ENCODE measurements at regions not wholly inside any gene's neighbourhood (a gene's known extent, or its start where the extent isn't known, plus 50 kb on each side); places are given as distances from the start of the nearest gene placed in this dataset.

DNA sequence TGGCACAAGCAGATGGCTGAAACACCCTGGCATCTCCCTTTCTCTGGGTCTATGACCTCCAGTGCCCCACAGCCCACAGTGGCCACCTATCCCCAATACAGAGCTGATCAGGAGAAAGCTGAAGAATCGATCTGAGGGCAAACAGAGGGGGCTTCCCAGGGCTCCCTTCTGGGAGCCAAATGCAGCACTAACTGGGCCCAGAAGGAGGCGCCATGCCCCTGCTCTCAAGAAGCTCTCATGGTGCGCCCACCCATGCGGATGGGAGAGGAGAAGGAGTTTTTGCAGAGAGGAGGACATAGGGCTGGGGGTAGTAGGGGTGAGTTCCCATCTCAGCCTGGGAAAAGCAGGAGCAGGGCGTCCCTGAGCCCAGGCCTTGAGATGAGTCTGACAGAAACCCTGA, 787.3 kb upstream of the RAB6C start:
- no peak for DNase-seq (ENCODE audit: low read depth in 2 of 2)
- Histone ChIP-seq H2AFZ (ENCODE audit: low read length) (no peak overlapping the region), H3K9me3 (ENCODE audit: control insufficient read depth, insufficient read depth, low read depth, low read length) (no peaks in the 10 kb centered on the region), H3K4me1 (ENCODE audit: control insufficient read depth, extremely low read depth, insufficient read depth, low read length) (no peaks in the 10 kb centered on the region), H3K27me3 (ENCODE audit: control insufficient read depth, insufficient read depth, low read length) (no peaks in the 10 kb centered on the region), H3K36me3 (ENCODE audit: control insufficient read depth, insufficient read depth, low read length) (no peaks in the 10 kb centered on the region), H3K4me3 (replicated peaks in 1 of 4; ENCODE audit: control extremely low read depth in 1 of 4, insufficient read depth in 1 of 4, low read depth in 3 of 4, low read length in 4 of 4) (no peak overlapping the region), H3K4me2 (ENCODE audit: extremely low read depth, insufficient read depth, low read length) (no peak overlapping the region), H3K27ac (ENCODE audit: insufficient read depth, low read length) (no peak overlapping the region), H3K79me2 (ENCODE audit: control insufficient read depth, insufficient read depth, low read length) (no peaks in the 10 kb centered on the region), H4K20me1 (ENCODE audit: control insufficient read depth, extremely low read depth, insufficient read depth, low read length) (no peaks in the 10 kb centered on the region), H3K9ac (ENCODE audit: insufficient read depth, low read length) (no peak overlapping the region)
- TF ChIP-seq EZH2 (IDR thresholded peaks at IDR 0.05; ENCODE audit: low read length, missing control alignments), result no peak
- TF ChIP-seq, protein P1, sequence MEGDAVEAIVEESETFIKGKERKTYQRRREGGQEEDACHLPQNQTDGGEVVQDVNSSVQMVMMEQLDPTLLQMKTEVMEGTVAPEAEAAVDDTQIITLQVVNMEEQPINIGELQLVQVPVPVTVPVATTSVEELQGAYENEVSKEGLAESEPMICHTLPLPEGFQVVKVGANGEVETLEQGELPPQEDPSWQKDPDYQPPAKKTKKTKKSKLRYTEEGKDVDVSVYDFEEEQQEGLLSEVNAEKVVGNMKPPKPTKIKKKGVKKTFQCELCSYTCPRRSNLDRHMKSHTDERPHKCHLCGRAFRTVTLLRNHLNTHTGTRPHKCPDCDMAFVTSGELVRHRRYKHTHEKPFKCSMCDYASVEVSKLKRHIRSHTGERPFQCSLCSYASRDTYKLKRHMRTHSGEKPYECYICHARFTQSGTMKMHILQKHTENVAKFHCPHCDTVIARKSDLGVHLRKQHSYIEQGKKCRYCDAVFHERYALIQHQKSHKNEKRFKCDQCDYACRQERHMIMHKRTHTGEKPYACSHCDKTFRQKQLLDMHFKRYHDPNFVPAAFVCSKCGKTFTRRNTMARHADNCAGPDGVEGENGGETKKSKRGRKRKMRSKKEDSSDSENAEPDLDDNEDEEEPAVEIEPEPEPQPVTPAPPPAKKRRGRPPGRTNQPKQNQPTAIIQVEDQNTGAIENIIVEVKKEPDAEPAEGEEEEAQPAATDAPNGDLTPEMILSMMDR (conservative IDR thresholded peaks at IDR 0.05 in 1 of 2, IDR thresholded peaks at IDR 0.05 in 1 of 2; ENCODE audit: low read depth in 1 of 2, low read length in 2 of 2), result no peak

DNA sequence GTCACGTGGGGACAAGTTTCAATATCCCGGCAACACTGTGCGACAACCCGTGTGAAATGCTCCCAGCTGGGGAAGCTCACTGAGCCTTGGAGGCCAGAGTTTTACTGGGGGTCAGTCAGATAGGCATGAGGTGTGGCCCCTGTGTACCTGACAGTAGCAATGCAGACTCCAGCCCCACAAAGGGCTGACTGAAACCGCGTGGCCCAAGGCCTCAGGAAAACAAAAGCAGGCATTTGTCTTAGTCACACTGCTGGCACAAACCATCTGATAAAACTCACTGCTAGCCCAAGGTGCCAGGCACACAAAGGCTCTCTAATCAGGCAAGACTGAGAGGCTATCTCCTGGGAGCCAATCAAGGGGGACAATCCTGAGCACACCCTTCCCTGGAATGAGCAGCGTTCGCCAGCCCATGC, 786.6 kb upstream of the RAB6C start:
- no peaks in the 10 kb centered on the region for H3K4me1 ChIP-seq (ENCODE audit: control insufficient read depth, extremely low read depth, insufficient read depth, low read length)
- H3K9me3 ChIP-seq (ENCODE audit: control insufficient read depth, insufficient read depth, low read depth, low read length), result no peaks in the 10 kb centered on the region

DNA sequence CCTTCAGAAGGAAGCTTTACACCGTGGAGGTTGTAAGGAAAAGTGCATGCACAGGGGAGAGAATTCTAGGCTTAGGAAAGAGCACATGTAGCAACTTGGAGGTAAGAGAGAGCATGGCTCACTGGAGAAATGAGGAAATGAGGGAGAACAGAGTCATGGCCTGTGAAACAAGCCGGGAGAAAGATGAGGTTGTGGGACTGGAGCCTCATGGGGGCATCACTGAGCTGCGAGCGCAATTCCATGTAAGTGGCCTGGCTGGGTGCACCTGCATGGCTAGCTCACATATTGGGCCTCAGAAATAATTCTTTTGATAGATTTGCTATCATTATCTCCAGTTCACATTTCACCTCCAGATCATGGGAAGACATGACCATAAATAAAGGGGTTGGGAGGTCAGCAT, 785.5 kb upstream of the RAB6C start:
- no peak for TF ChIP-seq EZH2 (IDR thresholded peaks at IDR 0.05; ENCODE audit: low read length, missing control alignments)
- TF ChIP-seq, protein P1 (conservative IDR thresholded peaks at IDR 0.05 in 1 of 2, IDR thresholded peaks at IDR 0.05 in 1 of 2; ENCODE audit: low read depth in 1 of 2, low read length in 2 of 2), result no peak

More for the DNA sequence above, 786.6 kb upstream of the RAB6C start:
- H3K4me3 ChIP-seq (replicated peaks in 1 of 4; ENCODE audit: control extremely low read depth in 1 of 4, insufficient read depth in 1 of 4, low read depth in 3 of 4, low read length in 4 of 4), result no peak overlapping the region
- H3K9ac ChIP-seq (ENCODE audit: insufficient read depth, low read length), result no peak overlapping the region
- no peaks in the 10 kb centered on the region for H3K27me3 ChIP-seq (ENCODE audit: control insufficient read depth, insufficient read depth, low read length)
- H3K79me2 ChIP-seq (ENCODE audit: control insufficient read depth, insufficient read depth, low read length), result no peaks in the 10 kb centered on the region
- no peak overlapping the region for H3K4me2 ChIP-seq (ENCODE audit: extremely low read depth, insufficient read depth, low read length)
- H3K27ac ChIP-seq (ENCODE audit: insufficient read depth, low read length), result no peak overlapping the region
- no peak overlapping the region for H2AFZ ChIP-seq (ENCODE audit: low read length)
- TF ChIP-seq EZH2 (IDR thresholded peaks at IDR 0.05; ENCODE audit: low read length, missing control alignments), result no peak
- TF ChIP-seq, protein P1 (conservative IDR thresholded peaks at IDR 0.05 in 1 of 2, IDR thresholded peaks at IDR 0.05 in 1 of 2; ENCODE audit: low read depth in 1 of 2, low read length in 2 of 2), result no peak
- no peaks in the 10 kb centered on the region for H3K36me3 ChIP-seq (ENCODE audit: control insufficient read depth, insufficient read depth, low read length)
- no peaks in the 10 kb centered on the region for H4K20me1 ChIP-seq (ENCODE audit: control insufficient read depth, extremely low read depth, insufficient read depth, low read length)
- no peak for DNase-seq (ENCODE audit: low read depth in 2 of 2)

More for the DNA sequence above, 785.5 kb upstream of the RAB6C start:
- Histone ChIP-seq H4K20me1 (ENCODE audit: control insufficient read depth, extremely low read depth, insufficient read depth, low read length) (no peaks in the 10 kb centered on the region), H3K27ac (ENCODE audit: insufficient read depth, low read length) (no peak overlapping the region), H3K79me2 (ENCODE audit: control insufficient read depth, insufficient read depth, low read length) (no peaks in the 10 kb centered on the region), H3K4me3 (replicated peaks in 1 of 4; ENCODE audit: control extremely low read depth in 1 of 4, insufficient read depth in 1 of 4, low read depth in 3 of 4, low read length in 4 of 4) (no peak overlapping the region), H3K9ac (ENCODE audit: insufficient read depth, low read length) (no peak overlapping the region), H2AFZ (ENCODE audit: low read length) (no peak overlapping the region), H3K4me1 (ENCODE audit: control insufficient read depth, extremely low read depth, insufficient read depth, low read length) (no peaks in the 10 kb centered on the region), H3K9me3 (ENCODE audit: control insufficient read depth, insufficient read depth, low read depth, low read length) (no peaks in the 10 kb centered on the region), H3K4me2 (ENCODE audit: extremely low read depth, insufficient read depth, low read length) (no peak overlapping the region), H3K27me3 (ENCODE audit: control insufficient read depth, insufficient read depth, low read length) (no peaks in the 10 kb centered on the region), H3K36me3 (ENCODE audit: control insufficient read depth, insufficient read depth, low read length) (no peaks in the 10 kb centered on the region)
- no peak for DNase-seq (ENCODE audit: low read depth in 2 of 2)
